Cardiac muscle cell (in vitro differentiated cells and primary cell): ENCODE measurements at regions not wholly inside any gene's neighbourhood (a gene's known extent, or its start where the extent isn't known, plus 50 kb on each side); places are given as distances from the start of the nearest gene placed in this dataset.

ENCODE experiments used
- DNase-seq, 2 donors: peaks; one replicate each; pipeline versions ENCODE4 v3.0.0 to v3.0.0-alpha.2; 2010 to 2017; ENCODE audit warnings: low read depth in 1 of 2, low spot score in 1 of 2
- H3K27ac ChIP-seq: fragments of 200-600 bp; sonication (generic); 2 replicates; pipeline ENCODE4 v1.5.1; 2016
- H3K27me3 ChIP-seq: fragments of 200-600 bp; sonication (generic); 2 replicates; pipeline ENCODE4 v1.6.0; 2016; ENCODE audit warnings: control low read depth
- H3K36me3 ChIP-seq: fragments of 200-600 bp; sonication (generic); 2 replicates; pipeline ENCODE4 v1.5.1; 2016; ENCODE audit warnings: control low read depth
- H3K4me1 ChIP-seq: fragments of 200-600 bp; sonication (generic); 2 replicates; pipeline ENCODE4 v1.8.1; 2017; ENCODE audit warnings: low read depth, mild to moderate bottlenecking, mixed run types
- H3K4me3 ChIP-seq: fragments of 200-600 bp; sonication (generic); 2 replicates; pipeline ENCODE4 v1.5.1; 2016; ENCODE audit warnings: mild to moderate bottlenecking
- H3K9me3 ChIP-seq: fragments of 200-600 bp; sonication (generic); 2 replicates; pipeline ENCODE4 v1.5.1; 2017; ENCODE audit warnings: low read depth, mild to moderate bottlenecking, control low read depth
- CTCF ChIP-seq: IDR thresholded peaks from 2 replicates; pipeline ENCODE4 v1.5.1; 2012; ENCODE audit warnings: low read depth, mild to moderate bottlenecking, low read length

DNA sequence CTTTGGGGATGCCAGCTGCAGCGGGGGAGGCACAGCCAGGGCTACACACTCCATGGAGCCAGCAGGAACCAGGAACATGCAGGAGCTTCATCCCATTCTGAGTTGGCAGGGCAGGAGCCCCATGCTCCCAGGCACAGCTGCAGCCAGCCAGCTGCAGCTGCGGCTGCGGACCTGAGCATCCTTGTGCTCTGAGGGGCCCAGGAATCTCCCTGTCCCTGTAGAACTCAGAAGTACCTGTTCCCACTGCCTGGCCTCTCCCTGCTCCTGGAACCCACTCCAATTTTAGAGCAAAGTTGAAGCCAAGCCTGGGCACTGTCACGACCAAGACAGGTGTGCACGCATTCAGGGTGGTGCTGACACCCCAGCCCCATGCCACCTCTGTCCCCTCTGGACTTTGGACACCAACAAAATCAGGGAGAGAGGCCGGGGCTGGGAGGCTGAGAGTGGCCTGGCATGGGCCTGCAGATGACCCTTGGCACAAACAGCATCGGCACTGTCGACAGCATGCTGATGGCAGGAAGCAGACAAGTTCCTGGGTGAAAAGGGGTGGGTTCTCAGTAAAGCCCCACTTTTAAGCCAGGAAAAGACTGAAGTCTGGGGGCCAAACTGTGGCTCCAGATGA is 257.3 kb upstream of the LRFN5 start:
- Histone ChIP-seq H3K36me3 (no peaks in the 10 kb centered on the region), H3K27ac (no peak overlapping the region), H3K4me1 (no peaks in the 10 kb centered on the region), H3K27me3 (no peaks in the 10 kb centered on the region), H3K4me3 (no peak overlapping the region), H3K9me3 (no peaks in the 10 kb centered on the region)
- no peak for TF ChIP-seq CTCF
- DNase-seq = no peak

DNA sequence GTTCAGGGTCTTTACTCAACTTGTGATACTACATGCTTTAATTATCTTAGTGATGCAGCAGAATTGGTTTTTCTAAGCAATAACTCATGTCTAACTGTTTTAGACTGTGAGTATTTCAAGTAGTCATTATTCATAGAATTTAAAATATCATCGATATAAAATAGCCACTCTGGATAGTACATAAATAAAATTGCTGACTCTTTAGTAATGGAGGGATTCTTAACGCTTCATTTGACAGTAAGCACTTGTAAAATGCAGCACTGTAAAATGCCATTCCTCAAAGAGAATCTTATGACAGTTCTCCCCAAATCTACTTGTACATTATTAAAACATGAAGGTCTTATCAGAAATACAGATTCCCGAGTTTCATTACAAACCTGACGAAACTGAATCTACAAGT is 262.8 kb upstream of the LRFN5 start:
- Histone ChIP-seq H3K27me3 (no peaks in the 10 kb centered on the region), H3K4me3 (no peak overlapping the region), H3K27ac (no peak overlapping the region), H3K9me3 (no peaks in the 10 kb centered on the region), H3K36me3 (no peaks in the 10 kb centered on the region), H3K4me1 (peaks cover 8% of the 10 kb centered on the region)
- TF ChIP-seq CTCF = no peak
- no peak for DNase-seq

- Histone ChIP-seq H3K27ac (no peak overlapping the region), H3K36me3 (no peaks in the 10 kb centered on the region), H3K4me1 (no peaks in the 10 kb centered on the region), H3K4me3 (no peak overlapping the region), H3K27me3 (no peaks in the 10 kb centered on the region), H3K9me3 (no peaks in the 10 kb centered on the region)
- TF ChIP-seq CTCF = no peak
- DNase-seq = no peak
Measured at GRCh38 chr14:41313196-41313595, 293.5 kb upstream of the LRFN5 start.

DNA sequence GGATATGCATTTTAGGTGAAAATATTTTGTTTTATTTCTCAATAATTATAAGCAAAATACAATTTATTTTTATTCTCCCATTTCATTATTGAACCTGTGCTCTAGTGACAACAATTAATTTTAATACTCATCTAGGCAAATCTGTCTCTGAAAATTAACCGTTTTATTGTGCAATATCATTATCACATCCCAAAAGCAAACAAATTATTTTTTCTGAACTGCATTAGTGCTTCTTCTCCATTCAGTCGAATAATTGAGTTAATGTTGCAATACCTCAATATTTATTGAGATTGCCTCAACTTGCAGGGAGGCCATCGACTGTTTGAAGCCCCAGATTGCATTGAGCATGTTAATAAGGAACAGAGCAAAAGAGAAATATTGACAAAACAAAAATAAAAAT is 303.2 kb upstream of the LRFN5 start:
- H3K27ac ChIP-seq = no peak overlapping the region
- no peaks in the 10 kb centered on the region for H3K9me3 ChIP-seq
- no peaks in the 10 kb centered on the region for H3K36me3 ChIP-seq
- no peaks in the 10 kb centered on the region for H3K27me3 ChIP-seq
- H3K4me3 ChIP-seq = no peak overlapping the region
- no peak for TF ChIP-seq CTCF
- no peaks in the 10 kb centered on the region for H3K4me1 ChIP-seq
- DNase-seq = no peak

DNA sequence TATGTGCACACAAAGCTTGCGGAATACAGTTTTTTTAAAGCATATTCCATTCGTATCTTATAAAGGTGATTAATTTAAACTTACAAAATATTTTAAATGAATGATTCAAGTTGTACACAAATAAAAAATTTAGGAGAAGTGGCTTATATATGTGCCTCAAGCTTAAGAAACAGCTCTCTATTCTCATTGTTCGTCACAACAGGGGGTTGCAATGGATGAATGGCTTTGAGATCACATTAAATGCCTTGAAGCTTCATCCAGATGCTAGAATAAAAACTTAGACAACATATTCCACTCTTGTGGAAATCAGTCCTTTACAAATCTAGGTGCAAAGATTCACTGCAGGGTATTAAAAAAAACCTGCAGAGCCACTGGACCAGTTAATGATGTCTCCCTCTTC is 303.9 kb upstream of the LRFN5 start:
- no peaks in the 10 kb centered on the region for H3K27me3 ChIP-seq
- no peak for TF ChIP-seq CTCF
- no peak for DNase-seq
- H3K4me3 ChIP-seq = no peak overlapping the region
- H3K4me1 ChIP-seq = no peaks in the 10 kb centered on the region
- H3K36me3 ChIP-seq = no peaks in the 10 kb centered on the region
- no peak overlapping the region for H3K27ac ChIP-seq
- no peaks in the 10 kb centered on the region for H3K9me3 ChIP-seq

- H3K27ac ChIP-seq = no peak overlapping the region
- H3K36me3 ChIP-seq = no peaks in the 10 kb centered on the region
- TF ChIP-seq CTCF = no peak
- H3K4me1 ChIP-seq = no peaks in the 10 kb centered on the region
- DNase-seq = no peak
- no peaks in the 10 kb centered on the region for H3K27me3 ChIP-seq
- H3K9me3 ChIP-seq = no peaks in the 10 kb centered on the region
- no peak overlapping the region for H3K4me3 ChIP-seq
Measured at GRCh38 chr14:41299924-41300323, 306.8 kb upstream of the LRFN5 start.
